Memory B cell (primary cell): ENCODE measurements at regions not wholly inside any gene's neighbourhood (a gene's known extent, or its start where the extent isn't known, plus 50 kb on each side); places are given as distances from the start of the nearest gene placed in this dataset.

Source experiments
- ATAC-seq: fragments of 150-1000 bp; cut with Tn5 transposase; 2 replicates; pipeline ENCODE4 v1.10.0; 2021; ENCODE audit warnings: low read depth, mild to moderate bottlenecking, moderate library complexity
- DNase-seq, 2 donors: peaks; one replicate each; pipeline ENCODE4 v3.0.0; 2022; ENCODE audit warnings: low spot score in 2 of 2
- H3K27ac Mint-ChIP-seq: one replicate; pipeline ENCODE4 v1.8.0; 2022; ENCODE audit warnings: mild to moderate bottlenecking, moderate library complexity, mixed read lengths
- H3K27me3 Mint-ChIP-seq: one replicate; pipeline ENCODE4 v1.8.0; 2022; ENCODE audit warnings: mixed read lengths
- H3K36me3 Mint-ChIP-seq: one replicate; pipeline ENCODE4 v1.8.0; 2022; ENCODE audit warnings: mild to moderate bottlenecking, mixed read lengths
- H3K4me1 Mint-ChIP-seq: one replicate; pipeline ENCODE4 v1.8.0; 2022; ENCODE audit warnings: mixed read lengths
- H3K4me3 Mint-ChIP-seq: one replicate; pipeline ENCODE4 v1.8.0; 2022; ENCODE audit warnings: mild to moderate bottlenecking, moderate library complexity, mixed read lengths
- H3K9me3 Mint-ChIP-seq: one replicate; pipeline ENCODE4 v1.8.0; 2022; ENCODE audit warnings: mixed read lengths

- no peaks in the 10 kb centered on the region for H3K4me1 Mint-ChIP-seq
- no peaks in the 10 kb centered on the region for H3K36me3 Mint-ChIP-seq
- H3K27me3 Mint-ChIP-seq: no peaks in the 10 kb centered on the region
- no peak overlapping the region for H3K4me3 Mint-ChIP-seq
- DNase-seq (no peak), ATAC-seq (no peak)
- H3K9me3 Mint-ChIP-seq: peaks cover 3% of the 10 kb centered on the region
- no peak overlapping the region for H3K27ac Mint-ChIP-seq
Observed at GRCh38 chr2:163253621-163254285, 415.2 kb upstream of the KCNH7 start.

DNA sequence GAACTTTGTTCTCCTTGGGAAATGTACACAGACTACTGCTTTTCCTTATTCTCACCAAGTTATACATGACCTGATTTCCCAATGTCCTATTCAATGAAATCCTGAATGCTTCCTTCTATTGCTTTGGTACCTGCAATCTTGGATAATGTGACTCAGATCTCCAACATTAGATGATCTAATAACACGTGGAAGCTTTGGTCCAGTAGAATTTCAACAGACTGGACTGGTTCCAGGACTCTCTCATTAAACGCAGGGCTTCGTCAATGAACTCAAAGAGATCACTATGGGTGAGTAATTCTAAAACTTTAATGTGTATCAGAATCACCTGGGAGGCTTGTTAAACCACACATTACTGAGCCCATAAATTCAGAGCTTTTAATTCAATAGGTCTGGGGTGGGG, 413.6 kb upstream of the KCNH7 start:
- DNase-seq: no peak
- Mint-ChIP-seq H3K36me3 (no peaks in the 10 kb centered on the region), H3K4me1 (no peaks in the 10 kb centered on the region), H3K9me3 (peaks cover 3% of the 10 kb centered on the region), H3K4me3 (no peak overlapping the region), H3K27me3 (no peaks in the 10 kb centered on the region), H3K27ac (no peak overlapping the region)
- ATAC-seq: no peak

DNA sequence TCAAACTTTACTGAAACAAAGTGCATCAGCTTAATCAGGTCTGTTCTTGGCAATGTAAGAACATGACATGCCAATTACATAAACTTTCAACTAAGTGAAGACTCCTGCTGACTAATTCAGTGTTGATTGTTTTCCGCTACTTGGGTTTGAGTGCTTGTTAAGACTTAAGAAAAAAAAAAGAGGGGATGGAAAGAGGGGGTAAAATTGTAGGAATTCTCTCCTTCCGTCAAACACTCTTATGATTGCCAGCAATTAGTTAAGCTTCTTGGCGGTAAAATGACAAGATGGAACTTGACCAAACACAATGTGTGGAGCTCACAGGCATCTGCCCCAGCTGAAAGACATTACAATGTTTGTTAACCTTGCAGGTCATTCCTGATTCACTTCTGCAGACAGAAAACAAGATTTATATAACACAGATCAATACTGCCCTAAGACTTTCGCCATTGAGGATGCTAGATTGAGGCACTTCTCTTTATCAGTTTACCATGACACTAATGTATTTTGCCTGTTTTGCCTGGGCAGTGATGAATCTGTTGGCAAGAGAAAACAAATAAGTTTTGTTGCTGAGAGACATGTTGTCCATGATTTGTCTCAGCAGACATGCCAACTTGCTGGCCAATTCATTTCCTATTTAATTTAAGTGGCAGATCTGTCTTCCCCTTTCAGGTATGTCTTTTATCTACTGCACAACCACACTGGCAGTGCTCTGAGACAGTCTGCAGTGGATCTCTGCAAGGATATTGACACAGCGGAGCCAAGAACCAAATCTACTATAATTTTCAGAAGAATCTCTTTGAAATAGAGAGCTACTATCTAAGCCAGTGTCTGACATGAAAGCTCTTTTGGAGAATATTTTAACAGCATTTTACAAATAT, 410.0 kb upstream of the KCNH7 start:
- no peak for DNase-seq
- no peaks in the 10 kb centered on the region for H3K36me3 Mint-ChIP-seq
- H3K27ac Mint-ChIP-seq: no peak overlapping the region
- no peaks in the 10 kb centered on the region for H3K4me1 Mint-ChIP-seq
- no peak for ATAC-seq
- H3K9me3 Mint-ChIP-seq: peaks cover 2% of the 10 kb centered on the region
- H3K27me3 Mint-ChIP-seq: no peaks in the 10 kb centered on the region
- no peak overlapping the region for H3K4me3 Mint-ChIP-seq

- Mint-ChIP-seq H3K4me3 (no peak overlapping the region), H3K36me3 (no peaks in the 10 kb centered on the region), H3K27ac (no peak overlapping the region), H3K9me3 (peaks cover 4% of the 10 kb centered on the region), H3K4me1 (no peaks in the 10 kb centered on the region), H3K27me3 (no peaks in the 10 kb centered on the region)
- ATAC-seq (no peak), DNase-seq (no peak)
Observed at GRCh38 chr2:163247847-163248220, 409.3 kb upstream of the KCNH7 start.

DNA sequence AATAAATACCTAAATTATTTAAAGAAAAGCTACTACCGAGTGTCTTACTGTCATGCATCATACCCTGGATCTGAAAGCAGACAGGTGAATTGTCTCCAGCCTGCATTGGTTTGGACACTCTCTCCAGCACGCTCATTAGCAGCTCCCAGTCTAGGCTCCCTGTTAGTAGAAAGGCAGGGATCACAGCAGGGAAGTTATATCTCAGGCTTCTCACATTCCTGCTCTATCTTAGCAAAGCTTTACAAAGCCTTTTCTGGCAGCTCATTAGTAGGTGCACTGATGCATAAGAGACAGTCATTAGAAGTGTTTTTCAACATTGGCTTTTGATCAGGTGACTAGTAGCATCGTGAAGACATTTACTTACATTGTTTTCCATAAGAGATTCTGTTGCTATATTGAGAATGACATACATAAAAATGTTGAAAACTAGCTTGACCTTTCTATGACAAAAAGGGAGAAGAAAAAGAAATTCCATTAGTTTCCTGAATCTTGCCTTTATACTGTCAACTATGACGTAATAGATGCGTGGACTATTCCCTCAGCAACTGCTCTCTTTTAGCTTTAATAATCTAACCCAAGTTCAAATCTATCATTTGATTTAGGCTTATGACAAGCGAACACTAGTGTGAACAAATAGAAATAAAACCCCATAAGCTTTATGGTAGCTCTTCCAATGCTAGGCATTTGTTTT, 408.7 kb upstream of the KCNH7 start:
- ATAC-seq: no peak
- no peaks in the 10 kb centered on the region for H3K36me3 Mint-ChIP-seq
- DNase-seq: no peak
- H3K27me3 Mint-ChIP-seq: no peaks in the 10 kb centered on the region
- no peak overlapping the region for H3K4me3 Mint-ChIP-seq
- no peaks in the 10 kb centered on the region for H3K4me1 Mint-ChIP-seq
- H3K9me3 Mint-ChIP-seq: peaks cover 4% of the 10 kb centered on the region
- no peak overlapping the region for H3K27ac Mint-ChIP-seq

- H3K4me1 Mint-ChIP-seq: no peaks in the 10 kb centered on the region
- H3K36me3 Mint-ChIP-seq: no peaks in the 10 kb centered on the region
- H3K27ac Mint-ChIP-seq: no peak overlapping the region
- H3K4me3 Mint-ChIP-seq: no peak overlapping the region
- ATAC-seq (no peak), DNase-seq (no peak)
- H3K9me3 Mint-ChIP-seq: peaks cover 2% of the 10 kb centered on the region
- no peaks in the 10 kb centered on the region for H3K27me3 Mint-ChIP-seq
Observed at GRCh38 chr2:163246135-163246534, 407.6 kb upstream of the KCNH7 start.

GRCh38 chr2:163236553-163236952, 398.0 kb upstream of the KCNH7 start:
- DNase-seq (no peak), ATAC-seq (no peak)
- no peaks in the 10 kb centered on the region for H3K4me1 Mint-ChIP-seq
- peaks cover 5% of the 10 kb centered on the region for H3K9me3 Mint-ChIP-seq
- no peaks in the 10 kb centered on the region for H3K27me3 Mint-ChIP-seq
- H3K36me3 Mint-ChIP-seq: no peaks in the 10 kb centered on the region
- H3K4me3 Mint-ChIP-seq: no peak overlapping the region
- no peak overlapping the region for H3K27ac Mint-ChIP-seq

DNA sequence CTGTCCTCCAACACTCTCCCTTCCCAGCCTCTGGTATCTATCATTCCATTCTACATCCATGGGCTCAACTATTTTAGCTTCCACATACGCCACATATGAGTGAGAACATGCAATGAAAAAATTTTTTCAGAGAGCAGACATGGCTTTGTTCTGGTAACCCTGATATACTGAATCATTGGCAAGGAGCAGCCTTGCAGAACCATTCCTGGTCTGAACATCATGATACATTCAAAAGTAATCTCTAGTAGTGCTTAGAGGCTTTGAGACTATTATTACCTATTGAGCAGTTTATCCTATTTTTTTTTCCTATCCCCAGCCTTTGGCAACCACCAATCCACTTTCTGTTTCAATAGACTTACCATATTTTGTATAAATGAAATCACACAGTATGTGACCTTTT, 393.1 kb upstream of the KCNH7 start:
- Mint-ChIP-seq H3K4me3 (no peak overlapping the region), H3K27ac (no peak overlapping the region), H3K9me3 (peaks cover 1% of the 10 kb centered on the region), H3K36me3 (no peaks in the 10 kb centered on the region), H3K27me3 (no peaks in the 10 kb centered on the region), H3K4me1 (no peaks in the 10 kb centered on the region)
- DNase-seq: no peak
- no peak for ATAC-seq

GRCh38 chr2:163213661-163214081, 375.1 kb upstream of the KCNH7 start:
- Mint-ChIP-seq H3K27me3 (no peaks in the 10 kb centered on the region), H3K4me1 (no peaks in the 10 kb centered on the region), H3K27ac (no peak overlapping the region), H3K36me3 (no peaks in the 10 kb centered on the region), H3K9me3 (peaks cover 3% of the 10 kb centered on the region), H3K4me3 (no peak overlapping the region)
- ATAC-seq (no peak), DNase-seq (no peak)

- no peaks in the 10 kb centered on the region for H3K36me3 Mint-ChIP-seq
- DNase-seq (no peak), ATAC-seq (no peak)
- H3K9me3 Mint-ChIP-seq: peaks cover 3% of the 10 kb centered on the region
- no peak overlapping the region for H3K27ac Mint-ChIP-seq
- H3K4me3 Mint-ChIP-seq: no peak overlapping the region
- no peaks in the 10 kb centered on the region for H3K4me1 Mint-ChIP-seq
- no peaks in the 10 kb centered on the region for H3K27me3 Mint-ChIP-seq
Observed at GRCh38 chr2:163210430-163210918, 371.9 kb upstream of the KCNH7 start.

DNA sequence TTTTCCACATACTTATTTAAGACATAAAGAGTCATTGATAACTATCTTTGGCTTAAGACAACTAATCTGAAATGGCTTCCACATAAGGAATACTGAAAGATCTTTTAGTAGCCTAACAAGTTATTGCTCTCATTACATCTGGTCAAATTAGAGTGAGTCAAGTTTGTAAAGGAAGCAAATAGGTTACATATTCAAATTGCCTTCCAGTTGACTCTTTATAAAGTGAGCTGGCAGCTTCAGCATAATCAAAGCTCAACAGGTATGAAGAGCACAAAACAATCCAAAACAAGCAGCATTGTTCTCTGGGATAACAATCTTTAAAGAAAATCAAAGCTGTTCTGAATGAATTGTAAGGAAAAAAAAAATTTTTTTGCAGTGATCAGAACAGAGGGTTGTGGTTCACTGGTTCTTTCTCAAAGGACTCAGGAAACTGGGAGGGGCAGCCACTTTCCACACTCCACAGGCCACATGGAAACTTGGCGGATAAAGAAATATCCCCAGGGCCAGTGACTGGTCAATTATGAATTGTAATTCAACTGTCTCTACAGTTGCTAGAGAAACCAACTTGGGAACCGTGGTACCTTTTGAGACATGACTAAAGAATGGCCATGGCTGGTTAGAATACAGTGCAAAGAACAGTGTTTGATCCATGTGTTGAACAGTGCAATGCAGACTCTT, 369.3 kb upstream of the KCNH7 start:
- H3K9me3 Mint-ChIP-seq: peaks cover 3% of the 10 kb centered on the region

DNA sequence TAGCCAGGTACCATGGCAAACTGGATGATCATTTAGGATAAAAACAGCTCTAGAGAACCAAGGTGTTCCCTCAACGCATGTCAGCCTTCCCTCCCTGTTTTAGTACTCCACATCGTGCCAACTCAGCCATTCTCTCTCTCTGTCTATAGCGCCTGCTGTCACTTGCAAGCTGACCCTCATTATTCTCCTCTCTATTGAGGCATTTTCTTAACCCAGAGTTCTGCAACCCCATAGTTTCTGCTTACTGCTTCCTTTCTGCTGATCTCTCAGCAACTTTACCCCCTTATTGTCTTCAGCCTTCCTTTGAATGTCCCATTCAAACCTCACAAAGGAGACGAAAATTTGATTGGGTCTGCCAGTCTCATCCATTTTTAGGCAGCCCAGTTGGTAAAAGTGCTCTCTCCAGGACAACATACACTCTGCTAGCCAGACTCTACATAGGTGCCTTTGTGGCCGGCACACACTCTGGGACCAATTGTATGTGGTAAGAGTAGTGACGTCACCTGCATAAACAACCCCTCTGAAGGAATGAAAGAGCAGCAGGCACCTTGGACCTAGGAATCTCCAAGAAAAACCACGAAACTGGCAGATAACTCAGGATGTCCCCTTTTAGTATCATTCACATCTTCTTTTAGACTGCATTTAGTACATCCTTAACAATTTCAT, 367.2 kb upstream of the KCNH7 start:
- peaks cover 1% of the 10 kb centered on the region for H3K9me3 Mint-ChIP-seq
- ATAC-seq: no peak
- H3K4me3 Mint-ChIP-seq: no peak overlapping the region
- DNase-seq: no peak
- no peak overlapping the region for H3K27ac Mint-ChIP-seq
- no peaks in the 10 kb centered on the region for H3K27me3 Mint-ChIP-seq
- H3K4me1 Mint-ChIP-seq: no peaks in the 10 kb centered on the region
- no peaks in the 10 kb centered on the region for H3K36me3 Mint-ChIP-seq

More for the DNA sequence above, 369.3 kb upstream of the KCNH7 start:
- DNase-seq: no peak
- H3K4me1 Mint-ChIP-seq: no peaks in the 10 kb centered on the region
- H3K36me3 Mint-ChIP-seq: no peaks in the 10 kb centered on the region
- H3K4me3 Mint-ChIP-seq: no peak overlapping the region
- no peaks in the 10 kb centered on the region for H3K27me3 Mint-ChIP-seq
- no peak for ATAC-seq
- no peak overlapping the region for H3K27ac Mint-ChIP-seq

DNA sequence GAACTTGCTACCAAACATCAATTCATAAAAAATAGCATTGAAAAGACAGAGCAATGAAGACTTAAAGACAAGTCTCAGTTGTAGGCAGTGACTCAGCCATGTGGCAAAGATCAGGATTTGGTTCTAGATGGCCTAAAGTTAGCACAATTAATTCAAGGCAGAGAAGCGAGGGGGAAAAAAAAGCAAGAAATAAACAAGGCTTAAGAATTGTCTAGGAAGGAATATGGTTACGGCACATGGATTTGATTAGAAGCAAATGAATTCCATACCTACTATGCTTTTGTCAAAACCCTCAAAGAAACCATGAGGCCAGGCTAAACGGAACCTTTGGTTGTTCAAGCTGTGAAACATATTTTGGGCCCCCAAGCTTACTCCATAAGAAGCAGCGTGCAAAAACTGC, 362.2 kb upstream of the KCNH7 start:
- H3K4me1 Mint-ChIP-seq: no peaks in the 10 kb centered on the region
- no peak for ATAC-seq
- no peaks in the 10 kb centered on the region for H3K36me3 Mint-ChIP-seq
- H3K9me3 Mint-ChIP-seq: no peaks in the 10 kb centered on the region
- no peak for DNase-seq
- no peaks in the 10 kb centered on the region for H3K27me3 Mint-ChIP-seq
- H3K27ac Mint-ChIP-seq: no peak overlapping the region
- H3K4me3 Mint-ChIP-seq: no peak overlapping the region
